ENCODE measurements at regions not wholly inside any gene's neighbourhood (a gene's known extent, or its start where the extent isn't known, plus 50 kb on each side); places are given as distances from the start of the nearest gene placed in this dataset.

GRCh38 chr7:153445641-153446040 is 606.6 kb upstream of the DPP6 start:
- no peaks in the 10 kb centered on the region for H3K27me3 ChIP-seq
- H3K9me3 ChIP-seq: no peaks in the 10 kb centered on the region
- no peaks in the 10 kb centered on the region for H3K4me1 ChIP-seq
- H3K9ac ChIP-seq: no peak overlapping the region
- H3K4me2 ChIP-seq: no peak overlapping the region
- no peaks in the 10 kb centered on the region for H3K36me3 ChIP-seq
- H4K20me1 ChIP-seq: no peaks in the 10 kb centered on the region
- H3K27ac ChIP-seq: no peak overlapping the region
- H3K4me3 ChIP-seq: no peak overlapping the region
- no peak for TF ChIP-seq Cebpa-rat (IDR thresholded peaks at IDR 0.05)

GRCh38 chr7:153446490-153446889 is 605.7 kb upstream of the DPP6 start:
- H4K20me1 ChIP-seq: no peaks in the 10 kb centered on the region
- no peak for TF ChIP-seq Cebpa-rat (IDR thresholded peaks at IDR 0.05)

GRCh38 chr7:153447011-153447410 is 605.2 kb upstream of the DPP6 start:
- no peak overlapping the region for H3K9ac ChIP-seq
- no peaks in the 10 kb centered on the region for H3K27me3 ChIP-seq
- H3K4me3 ChIP-seq: no peak overlapping the region
- no peak for TF ChIP-seq Cebpa-rat (IDR thresholded peaks at IDR 0.05)
- no peaks in the 10 kb centered on the region for H4K20me1 ChIP-seq
- no peaks in the 10 kb centered on the region for H3K4me1 ChIP-seq
- no peaks in the 10 kb centered on the region for H3K9me3 ChIP-seq
- H3K36me3 ChIP-seq: no peaks in the 10 kb centered on the region
- H3K4me2 ChIP-seq: no peak overlapping the region
- H3K27ac ChIP-seq: no peak overlapping the region

More at GRCh38 chr7:153446490-153446889, 605.7 kb upstream of the DPP6 start:
- no peak overlapping the region for H3K27ac ChIP-seq
- no peaks in the 10 kb centered on the region for H3K27me3 ChIP-seq
- no peak overlapping the region for H3K4me3 ChIP-seq
- H3K9ac ChIP-seq: no peak overlapping the region
- H3K4me2 ChIP-seq: no peak overlapping the region
- H3K36me3 ChIP-seq: no peaks in the 10 kb centered on the region
- H3K4me1 ChIP-seq: no peaks in the 10 kb centered on the region
- no peaks in the 10 kb centered on the region for H3K9me3 ChIP-seq

GRCh38 chr7:153452661-153453060 is 599.5 kb upstream of the DPP6 start:
- Histone ChIP-seq H3K4me3 (no peak overlapping the region), H3K4me1 (no peaks in the 10 kb centered on the region), H3K36me3 (no peaks in the 10 kb centered on the region), H3K27me3 (no peaks in the 10 kb centered on the region), H3K9ac (no peak overlapping the region), H3K9me3 (no peaks in the 10 kb centered on the region), H3K4me2 (no peak overlapping the region), H3K27ac (no peak overlapping the region), H4K20me1 (no peaks in the 10 kb centered on the region)
- no peak for TF ChIP-seq Cebpa-rat (IDR thresholded peaks at IDR 0.05)

GRCh38 chr7:153454306-153454705 is 597.9 kb upstream of the DPP6 start:
- no peaks in the 10 kb centered on the region for H3K9me3 ChIP-seq
- no peaks in the 10 kb centered on the region for H3K4me1 ChIP-seq
- TF ChIP-seq Cebpa-rat (IDR thresholded peaks at IDR 0.05): no peak
- no peak overlapping the region for H3K4me2 ChIP-seq
- H3K27me3 ChIP-seq: no peaks in the 10 kb centered on the region
- H3K9ac ChIP-seq: no peak overlapping the region
- H3K36me3 ChIP-seq: no peaks in the 10 kb centered on the region
- H3K4me3 ChIP-seq: no peak overlapping the region
- no peak overlapping the region for H3K27ac ChIP-seq
- H4K20me1 ChIP-seq: no peaks in the 10 kb centered on the region

- Histone ChIP-seq H3K9me3 (peaks cover 16% of the 10 kb centered on the region), H3K27ac (no peak overlapping the region), H3K4me3 (no peak overlapping the region), H3K27me3 (no peaks in the 10 kb centered on the region), H3K36me3 (no peaks in the 10 kb centered on the region), H4K20me1 (no peaks in the 10 kb centered on the region), H3K9ac (no peak overlapping the region), H3K4me1 (no peaks in the 10 kb centered on the region), H3K4me2 (no peak overlapping the region)
- TF ChIP-seq Cebpa-rat (IDR thresholded peaks at IDR 0.05): no peak
These were observed 594.5 kb upstream of the DPP6 start for GRCh38 chr7:153457746-153458145.

- no peak for TF ChIP-seq Cebpa-rat (IDR thresholded peaks at IDR 0.05)
- H3K4me1 ChIP-seq: no peaks in the 10 kb centered on the region
- no peaks in the 10 kb centered on the region for H3K27me3 ChIP-seq
- H4K20me1 ChIP-seq: no peaks in the 10 kb centered on the region
- peaks cover 7% of the 10 kb centered on the region for H3K9me3 ChIP-seq
- no peaks in the 10 kb centered on the region for H3K36me3 ChIP-seq
- H3K4me2 ChIP-seq: no peak overlapping the region
- no peak overlapping the region for H3K9ac ChIP-seq
- no peak overlapping the region for H3K4me3 ChIP-seq
- no peak overlapping the region for H3K27ac ChIP-seq
These were observed 582.1 kb upstream of the DPP6 start for GRCh38 chr7:153470004-153470671.

GRCh38 chr7:153472516-153472915 is 579.7 kb upstream of the DPP6 start:
- Histone ChIP-seq H3K27me3 (no peaks in the 10 kb centered on the region), H3K9me3 (no peaks in the 10 kb centered on the region), H3K9ac (no peak overlapping the region), H3K4me2 (no peak overlapping the region), H4K20me1 (no peaks in the 10 kb centered on the region), H3K27ac (no peak overlapping the region), H3K4me3 (no peak overlapping the region), H3K36me3 (no peaks in the 10 kb centered on the region), H3K4me1 (no peaks in the 10 kb centered on the region)
- no peak for TF ChIP-seq Cebpa-rat (IDR thresholded peaks at IDR 0.05)

GRCh38 chr7:153473185-153473584 is 579.0 kb upstream of the DPP6 start:
- no peak overlapping the region for H3K4me3 ChIP-seq
- TF ChIP-seq Cebpa-rat (IDR thresholded peaks at IDR 0.05): no peak
- H3K27ac ChIP-seq: no peak overlapping the region
- no peaks in the 10 kb centered on the region for H3K27me3 ChIP-seq
- H3K9ac ChIP-seq: no peak overlapping the region
- no peaks in the 10 kb centered on the region for H3K4me1 ChIP-seq
- no peaks in the 10 kb centered on the region for H4K20me1 ChIP-seq
- no peak overlapping the region for H3K4me2 ChIP-seq
- H3K9me3 ChIP-seq: no peaks in the 10 kb centered on the region
- H3K36me3 ChIP-seq: no peaks in the 10 kb centered on the region

GRCh38 chr7:153475239-153475638 is 577.0 kb upstream of the DPP6 start:
- no peak for TF ChIP-seq Cebpa-rat (IDR thresholded peaks at IDR 0.05)
- Histone ChIP-seq H4K20me1 (no peaks in the 10 kb centered on the region), H3K4me3 (no peak overlapping the region), H3K4me2 (no peak overlapping the region), H3K9me3 (peaks cover 8% of the 10 kb centered on the region; the same call in 1 of the 2 replicates), H3K9ac (no peak overlapping the region), H3K27me3 (no peaks in the 10 kb centered on the region), H3K4me1 (no peaks in the 10 kb centered on the region), H3K27ac (no peak overlapping the region), H3K36me3 (no peaks in the 10 kb centered on the region)

- Histone ChIP-seq H3K4me3 (no peak overlapping the region), H3K27me3 (no peaks in the 10 kb centered on the region), H3K9ac (no peak overlapping the region), H3K27ac (no peak overlapping the region), H4K20me1 (no peaks in the 10 kb centered on the region), H3K4me1 (no peaks in the 10 kb centered on the region), H3K36me3 (no peaks in the 10 kb centered on the region), H3K4me2 (no peak overlapping the region), H3K9me3 (peaks cover 8% of the 10 kb centered on the region; the same call in 1 of the 2 replicates)
- no peak for TF ChIP-seq Cebpa-rat (IDR thresholded peaks at IDR 0.05)
These were observed 576.0 kb upstream of the DPP6 start for GRCh38 chr7:153476166-153476565.
